BLaER1 treated with 17β-estradiol and CSF1 and Interleukin-3, amounts not matched to agents 10 nM and 100 nM (cell line): ENCODE measurements at regions not wholly inside any gene's neighbourhood (a gene's known extent, or its start where the extent isn't known, plus 50 kb on each side); places are given as distances from the start of the nearest gene placed in this dataset.

Experiments
- H3K27ac ChIP-seq, 11 experiments: shearing (Covaris generic); formaldehyde crosslinking; 2 replicates each; pipeline ENCODE4 v1.8.1; 2022
- H3K27me3 ChIP-seq, 11 experiments: shearing (Covaris generic); formaldehyde crosslinking; 2 replicates each; pipeline ENCODE4 v1.8.1; 2022
- H3K36me3 ChIP-seq, 11 experiments: shearing (Covaris generic); formaldehyde crosslinking; 2 replicates each; pipeline ENCODE4 v1.8.1; 2022
- H3K4me1 ChIP-seq, 10 experiments: shearing (Covaris generic); formaldehyde crosslinking; 2 replicates each; pipeline ENCODE4 v1.8.1; 2022
- H3K4me2 ChIP-seq, 11 experiments: shearing (Covaris generic); formaldehyde crosslinking; 2 replicates each; pipeline ENCODE4 v1.8.1; 2022
- H3K4me3 ChIP-seq, 10 experiments: shearing (Covaris generic); formaldehyde crosslinking; 2 replicates each; pipeline ENCODE4 v1.8.1; 2022
- H3K9ac ChIP-seq, 11 experiments: shearing (Covaris generic); formaldehyde crosslinking; 2 replicates each; pipeline ENCODE4 v1.8.1; 2022
- H3K9me3 ChIP-seq, 11 experiments: shearing (Covaris generic); formaldehyde crosslinking; replicated peaks in 1 of 11; 2 replicates each; pipeline ENCODE4 v1.8.1; 2022
- H4K20me1 ChIP-seq, 11 experiments: shearing (Covaris generic); formaldehyde crosslinking; 2 replicates each; pipeline ENCODE4 v1.8.1; 2022
- Cebpa-rat ChIP-seq, 11 experiments: shearing (Covaris generic); IDR thresholded peaks; 2 replicates each; pipeline ENCODE4 v1.8.1; 2022

GRCh38 chr14:103260629-103261124 is 73.4 kb upstream of the EIF5 start:
- Histone ChIP-seq H3K9ac (peak overlapping the region in 9 of 11 experiments; percentile 7 to 35 (median 25); a peak in 11 of 22 replicates), H3K27me3 (no peaks in the 10 kb centered on the region), H3K9me3 (0 out of 22 replicates have a peak, but pooled peaks cover 0 to 4% (median 0%) of the 10 kb centered on the region in 11 experiments), H3K27ac (peak overlapping the region in 3 of 11 experiments; percentile 1 to 29 (median 19); a peak in 3 of 22 replicates), H3K36me3 (no peaks in the 10 kb centered on the region), H3K4me3 (peak overlapping the region in 9 of 10 experiments; percentile 15 to 48 (median 40); a peak in 13 of 20 replicates), H3K4me2 (peak overlapping the region; percentile 63 to 92 (median 75)), H3K4me1 (peaks cover 10 to 40% (median 16%) of the 10 kb centered on the region in 10 experiments; a peak in 19 of 20 replicates), H4K20me1 (no peaks in the 10 kb centered on the region)
- TF ChIP-seq Cebpa-rat (IDR thresholded peaks at IDR 0.05), result no peak

DNA sequence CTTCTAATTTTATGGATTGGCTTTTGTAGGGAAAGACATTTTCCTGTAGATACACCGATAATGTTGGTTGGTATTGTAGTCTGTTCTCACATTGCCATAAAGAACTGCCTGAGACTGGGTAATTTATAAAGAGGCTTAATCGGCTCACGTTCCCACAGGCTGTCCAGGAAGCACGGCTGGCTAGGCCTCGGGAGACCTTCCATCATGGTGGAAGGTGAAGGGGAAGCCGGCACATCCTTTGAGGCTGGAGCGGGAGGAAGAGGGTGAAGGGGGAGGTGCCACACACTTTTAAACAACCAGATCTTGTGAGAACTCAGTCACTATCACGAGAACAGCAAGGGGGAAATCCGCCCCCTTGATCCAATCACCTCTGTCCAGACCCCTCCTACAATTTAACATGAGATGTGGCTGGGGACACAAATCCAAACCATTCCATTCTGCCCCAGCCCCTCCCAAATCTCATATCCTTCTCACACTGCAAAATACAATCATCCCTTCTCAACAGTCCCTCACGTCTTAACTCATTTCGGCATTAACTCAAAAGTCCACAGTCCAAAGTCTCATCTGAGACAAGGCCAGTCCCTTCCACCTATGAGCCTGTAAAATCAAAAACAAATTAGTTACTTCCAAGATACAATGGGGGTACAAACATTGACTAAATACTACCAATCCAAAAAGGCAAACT is 66.7 kb upstream of the EIF5 start:
- H4K20me1 ChIP-seq, result no peaks in the 10 kb centered on the region
- peaks cover 4 to 16% (median 14%) of the 10 kb centered on the region in 10 experiments for H3K4me1 ChIP-seq
- no peak overlapping the region for H3K9ac ChIP-seq
- no peaks in the 10 kb centered on the region for H3K36me3 ChIP-seq
- peak overlapping the region in 10 of 11 experiments; percentile 9 to 81 (median 73); a peak in 18 of 22 replicates for H3K4me2 ChIP-seq
- H3K9me3 ChIP-seq, result peaks cover 3 to 27% (median 12%) of the 10 kb centered on the region in 11 experiments; a peak in 14 of 22 replicates
- no peaks in the 10 kb centered on the region for H3K27me3 ChIP-seq
- H3K4me3 ChIP-seq, result 0 out of 20 replicates have a peak overlapping the region, but pooled peaks of 1 of the 10 experiments have one; percentile 7
- H3K27ac ChIP-seq, result 0 out of 22 replicates have a peak overlapping the region, but pooled peaks of 3 of the 11 experiments have one; percentile 0 to 30 (median 27)
- TF ChIP-seq Cebpa-rat (IDR thresholded peaks at IDR 0.05), result no peak

- peaks cover 0 to 16% (median 14%) of the 10 kb centered on the region in 10 experiments; a peak in 16 of 20 replicates for H3K4me1 ChIP-seq
- no peaks in the 10 kb centered on the region for H3K27me3 ChIP-seq
- no peaks in the 10 kb centered on the region for H4K20me1 ChIP-seq
- no peak overlapping the region for H3K4me3 ChIP-seq
- TF ChIP-seq Cebpa-rat (IDR thresholded peaks at IDR 0.05), result no peak
- H3K4me2 ChIP-seq, result no peak overlapping the region
- H3K27ac ChIP-seq, result no peak overlapping the region
- no peak overlapping the region for H3K9ac ChIP-seq
- no peaks in the 10 kb centered on the region; a peak in 2 of 22 replicates for H3K36me3 ChIP-seq
- peaks cover 20 to 51% (median 31%) of the 10 kb centered on the region in 11 experiments for H3K9me3 ChIP-seq
Measured at GRCh38 chr14:103271189-103271588, 62.8 kb upstream of the EIF5 start.

DNA sequence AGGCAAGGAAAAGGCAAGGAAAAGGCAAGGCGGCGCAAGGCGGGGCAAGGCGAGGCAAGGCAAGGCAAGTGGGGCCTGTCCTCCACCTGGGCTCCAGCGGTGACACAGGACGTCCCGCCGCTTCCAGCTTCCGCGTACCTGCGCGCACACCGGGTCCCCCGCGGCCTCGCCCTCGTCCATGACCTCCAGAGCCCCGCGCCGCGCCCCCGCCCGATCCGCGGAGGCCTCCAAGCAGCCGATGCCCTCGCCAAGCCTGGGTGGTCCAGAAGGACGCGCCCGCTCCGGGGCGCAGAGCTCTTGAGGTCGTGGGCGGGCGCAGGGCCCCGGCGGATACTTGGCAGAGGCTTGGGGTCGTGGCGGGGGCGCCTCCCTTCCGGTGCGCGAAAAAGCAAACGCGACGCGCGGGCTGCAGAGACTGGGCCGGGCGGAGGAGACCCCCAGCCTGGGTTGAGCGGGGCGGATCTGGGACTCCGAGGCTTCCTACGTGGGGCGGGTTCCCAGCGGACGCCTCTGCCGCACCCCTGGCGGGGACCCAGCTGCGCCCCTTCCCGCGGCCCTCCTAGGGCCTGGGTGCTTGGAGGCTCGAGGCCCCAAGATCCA is 60.8 kb upstream of the EIF5 start:
- Histone ChIP-seq H3K27me3 (no peaks in the 10 kb centered on the region), H3K9ac (no peak overlapping the region), H3K36me3 (no peaks in the 10 kb centered on the region; a peak in 2 of 22 replicates), H4K20me1 (no peaks in the 10 kb centered on the region), H3K27ac (no peak overlapping the region), H3K9me3 (peaks cover 21 to 52% (median 30%) of the 10 kb centered on the region in 11 experiments), H3K4me2 (no peak overlapping the region), H3K4me1 (no peaks in the 10 kb centered on the region; a peak in 1 of 20 replicates), H3K4me3 (0 out of 20 replicates have a peak overlapping the region, but pooled peaks of 1 of the 10 experiments have one; percentile 1)
- no peak for TF ChIP-seq Cebpa-rat (IDR thresholded peaks at IDR 0.05)

GRCh38 chr14:103273745-103274615 is 60.1 kb upstream of the EIF5 start:
- no peak overlapping the region for H3K4me2 ChIP-seq
- H3K9ac ChIP-seq, result no peak overlapping the region
- no peak for TF ChIP-seq Cebpa-rat (IDR thresholded peaks at IDR 0.05)
- no peaks in the 10 kb centered on the region for H3K27me3 ChIP-seq
- no peaks in the 10 kb centered on the region for H3K4me1 ChIP-seq
- H3K9me3 ChIP-seq, result peaks cover 23 to 51% (median 30%) of the 10 kb centered on the region in 11 experiments
- 0 out of 20 replicates have a peak overlapping the region, but pooled peaks of 1 of the 10 experiments have one; percentile 1 for H3K4me3 ChIP-seq
- no peak overlapping the region for H3K27ac ChIP-seq
- H4K20me1 ChIP-seq, result no peaks in the 10 kb centered on the region
- H3K36me3 ChIP-seq, result no peaks in the 10 kb centered on the region; a peak in 2 of 22 replicates

- Histone ChIP-seq H3K27me3 (no peaks in the 10 kb centered on the region), H3K4me3 (no peak overlapping the region), H3K36me3 (no peaks in the 10 kb centered on the region; a peak in 2 of 22 replicates), H3K27ac (no peak overlapping the region), H3K4me2 (no peak overlapping the region), H3K9ac (no peak overlapping the region), H3K9me3 (peaks cover 32 to 55% (median 40%) of the 10 kb centered on the region in 11 experiments), H4K20me1 (no peaks in the 10 kb centered on the region), H3K4me1 (no peaks in the 10 kb centered on the region)
- TF ChIP-seq Cebpa-rat (IDR thresholded peaks at IDR 0.05), result no peak
Measured at GRCh38 chr14:103275000-103275399, 59.0 kb upstream of the EIF5 start.

DNA sequence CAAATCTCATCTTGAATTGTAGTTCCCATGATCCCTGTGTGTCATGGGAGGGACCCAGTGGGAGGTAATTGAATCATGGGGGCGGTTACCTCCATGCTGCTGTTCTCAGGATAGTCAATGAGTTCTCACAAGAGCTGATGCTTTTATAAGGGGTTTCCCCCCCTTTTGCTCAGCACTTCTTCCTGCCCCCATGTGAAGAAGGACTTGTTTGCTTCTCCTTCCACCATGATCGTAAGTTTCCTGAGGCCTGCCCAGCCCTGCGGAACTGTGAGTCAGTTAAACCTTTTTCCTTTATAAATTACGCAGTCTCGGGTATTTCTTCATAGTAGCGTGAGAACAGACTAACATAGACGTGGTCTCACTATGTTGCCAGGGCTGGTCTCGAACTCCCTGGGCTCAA is 56.1 kb upstream of the EIF5 start:
- H3K9me3 ChIP-seq, result peaks cover 34 to 51% (median 40%) of the 10 kb centered on the region in 11 experiments
- H3K4me1 ChIP-seq, result peaks cover 0 to 16% (median 0%) of the 10 kb centered on the region in 10 experiments; a peak in 5 of 20 replicates
- no peak overlapping the region for H3K9ac ChIP-seq
- no peaks in the 10 kb centered on the region for H3K27me3 ChIP-seq
- TF ChIP-seq Cebpa-rat (IDR thresholded peaks at IDR 0.05), result no peak
- no peak overlapping the region for H3K4me2 ChIP-seq
- H3K4me3 ChIP-seq, result no peak overlapping the region
- H3K36me3 ChIP-seq, result no peaks in the 10 kb centered on the region; a peak in 2 of 22 replicates
- no peaks in the 10 kb centered on the region for H4K20me1 ChIP-seq
- H3K27ac ChIP-seq, result no peak overlapping the region

GRCh38 chr14:103279142-103280025 is 54.7 kb upstream of the EIF5 start:
- no peak for TF ChIP-seq Cebpa-rat (IDR thresholded peaks at IDR 0.05)
- H3K4me2 ChIP-seq, result no peak overlapping the region

More at GRCh38 chr14:103279142-103280025, 54.7 kb upstream of the EIF5 start:
- no peaks in the 10 kb centered on the region for H3K27me3 ChIP-seq
- H3K4me3 ChIP-seq, result no peak overlapping the region
- no peak overlapping the region for H3K9ac ChIP-seq
- peaks cover 0 to 16% (median 0%) of the 10 kb centered on the region in 10 experiments; a peak in 5 of 20 replicates for H3K4me1 ChIP-seq
- peaks cover 20 to 37% (median 25%) of the 10 kb centered on the region in 11 experiments for H3K9me3 ChIP-seq
- no peak overlapping the region for H3K27ac ChIP-seq
- no peaks in the 10 kb centered on the region for H4K20me1 ChIP-seq
- H3K36me3 ChIP-seq, result no peaks in the 10 kb centered on the region
